ENCODE measurements at regions not wholly inside any gene's neighbourhood (a gene's known extent, or its start where the extent isn't known, plus 50 kb on each side); places are given as distances from the start of the nearest gene placed in this dataset.

DNA sequence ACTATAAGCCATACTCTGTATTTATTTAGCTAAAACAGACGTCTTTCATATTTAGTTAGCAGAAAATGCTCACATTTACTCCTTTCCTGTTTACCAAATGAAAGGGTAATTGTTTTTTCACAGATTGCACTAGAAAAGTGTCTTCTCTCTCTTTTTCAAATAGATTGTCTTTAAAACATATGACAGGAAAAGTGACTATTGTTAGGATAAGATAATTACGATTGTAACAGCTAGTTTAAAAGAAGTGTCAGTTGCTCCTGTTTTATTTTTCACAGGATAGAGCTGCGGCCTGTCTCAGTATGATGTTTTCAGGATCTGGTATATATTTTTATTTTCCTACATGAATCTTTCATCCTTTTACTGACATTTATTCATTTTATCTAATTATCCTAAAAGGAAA lies 353.5 kb downstream of the FBXO8 start:
- no peak for DNase-seq (ENCODE audit: low spot score)

DNA sequence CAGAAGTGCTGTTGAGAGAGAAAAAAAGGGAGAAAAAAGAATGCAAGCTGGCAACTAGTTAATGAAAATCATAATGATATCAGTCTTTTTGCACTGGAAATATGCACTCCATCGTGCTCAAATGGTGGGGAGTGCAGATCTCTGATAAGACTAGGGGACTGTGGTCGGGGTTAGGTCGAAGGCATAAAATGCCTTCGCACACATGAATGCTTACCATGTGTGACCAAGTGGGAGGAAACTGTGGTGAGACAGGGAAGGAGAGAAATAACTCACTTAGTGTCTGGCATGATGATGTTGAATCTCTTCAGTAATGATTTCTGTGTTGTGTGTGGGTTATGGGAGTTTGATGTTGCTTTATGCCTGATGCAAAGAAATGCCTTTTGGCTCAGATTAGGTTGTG lies 358.9 kb downstream of the FBXO8 start:
- DNase-seq (ENCODE audit: low spot score), result no peak

DNA sequence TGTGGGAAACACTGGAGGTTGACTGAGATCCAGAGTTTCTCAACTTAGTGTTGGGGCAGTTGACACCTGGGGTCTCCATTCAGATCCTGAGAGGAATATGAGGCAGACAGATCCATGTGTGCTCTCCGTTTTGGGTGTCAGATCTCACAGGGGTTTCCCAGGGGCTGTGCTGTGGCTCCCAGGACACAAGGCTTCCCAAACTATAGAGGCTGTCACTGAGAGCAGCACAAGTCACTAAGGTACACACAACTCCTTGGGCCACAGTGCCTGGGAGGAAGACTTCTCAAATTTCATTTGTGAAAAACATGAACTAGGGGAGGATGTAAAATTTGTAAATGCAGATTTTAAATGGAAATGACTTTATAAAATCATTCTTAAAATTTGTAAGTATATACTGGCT lies 363.6 kb downstream of the FBXO8 start:
- DNase-seq (ENCODE audit: low spot score), result no peak

DNA sequence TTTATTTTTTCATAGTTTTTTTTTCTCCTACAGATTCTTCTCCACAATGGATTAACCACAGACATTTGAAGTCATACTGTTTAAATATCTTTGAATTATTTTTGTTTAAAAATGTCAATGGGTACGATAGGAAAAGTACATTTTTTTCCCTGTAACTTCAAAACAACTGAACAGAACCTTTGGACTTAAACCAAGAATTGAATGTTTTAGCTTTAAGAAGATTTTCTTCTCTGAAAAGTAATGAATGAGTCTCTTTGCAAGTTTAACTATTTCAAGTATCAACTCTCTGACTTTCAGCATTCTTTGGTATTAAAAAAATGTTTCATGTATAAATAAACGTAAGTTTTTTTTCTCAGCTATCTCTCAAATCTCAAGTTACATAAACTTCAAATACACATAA lies 364.3 kb downstream of the FBXO8 start:
- no peak for DNase-seq (ENCODE audit: low spot score)

DNA sequence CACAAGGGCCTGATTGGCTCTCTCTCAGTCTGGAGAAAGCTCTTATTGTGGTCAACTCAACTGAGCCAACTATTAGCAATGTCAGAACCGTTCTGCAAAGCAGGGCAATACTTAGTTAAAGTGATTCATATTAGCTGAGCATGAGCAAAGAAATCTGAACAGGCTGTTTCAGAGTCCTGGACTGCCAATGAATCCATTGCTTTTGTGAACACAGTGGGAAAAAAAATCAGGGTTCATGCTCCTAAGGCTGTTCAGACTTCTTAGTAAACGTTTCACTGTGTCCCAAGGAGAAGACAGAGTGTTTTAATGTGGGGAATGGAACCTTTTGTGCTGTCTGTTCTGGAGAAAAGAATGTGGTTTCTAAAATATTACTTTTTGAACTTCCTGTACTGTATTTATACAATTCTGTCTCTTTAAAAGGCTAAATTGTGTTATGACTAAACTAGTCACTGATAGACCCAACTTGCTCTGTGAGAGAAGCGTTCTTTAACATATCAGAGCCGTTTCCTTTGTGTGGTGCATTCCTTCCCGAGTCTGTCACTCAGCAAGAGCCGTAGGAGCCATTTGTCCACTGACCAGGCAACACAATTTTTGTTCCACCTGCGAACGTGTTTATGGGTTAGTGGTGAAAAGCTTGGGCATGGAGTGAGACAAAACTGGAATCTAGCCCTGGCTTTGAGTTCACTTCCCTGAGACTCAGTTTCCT lies 366.1 kb downstream of the FBXO8 start:
- peak; percentile 55 for DNase-seq (ENCODE audit: low spot score)

DNA sequence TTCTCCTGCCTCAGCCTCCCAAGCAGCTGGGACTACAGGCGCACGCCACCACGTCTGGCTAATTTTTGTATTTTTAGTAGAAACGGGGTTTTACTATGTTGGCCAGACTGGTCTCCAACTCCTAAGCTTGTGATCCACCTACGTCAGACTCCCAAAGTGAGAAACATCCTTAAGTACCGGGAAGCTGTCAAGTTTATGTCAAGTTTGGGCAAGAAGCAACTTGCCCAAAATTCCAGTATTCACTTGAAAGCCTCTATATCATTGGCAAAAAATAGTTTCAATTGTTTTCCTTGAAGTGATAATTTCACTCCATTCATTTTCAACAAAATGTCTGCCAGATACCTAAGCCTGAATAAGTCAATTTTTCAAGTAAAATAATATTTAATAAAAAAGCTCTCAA lies 370.0 kb downstream of the FBXO8 start:
- DNase-seq (ENCODE audit: low spot score), result no peak

DNA sequence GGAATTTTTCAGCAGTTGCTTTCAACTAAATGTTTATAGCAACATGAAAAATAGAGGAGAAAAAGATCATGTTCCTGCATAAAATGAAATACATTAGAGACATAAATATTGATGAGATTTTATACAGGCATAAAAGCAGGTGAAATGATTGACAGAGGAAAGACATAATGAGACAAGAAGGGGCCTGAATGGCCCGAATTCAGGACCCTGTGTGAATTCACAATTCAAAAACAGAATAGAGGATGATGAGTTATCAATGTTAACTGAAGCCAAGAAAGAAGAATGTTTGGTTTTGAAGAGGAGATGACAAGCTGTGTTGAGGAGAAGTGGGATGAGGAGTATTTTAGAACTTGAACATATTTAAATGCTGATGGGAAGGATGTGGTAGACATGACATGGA lies 371.1 kb downstream of the FBXO8 start:
- DNase-seq (ENCODE audit: low spot score), result no peak

DNA sequence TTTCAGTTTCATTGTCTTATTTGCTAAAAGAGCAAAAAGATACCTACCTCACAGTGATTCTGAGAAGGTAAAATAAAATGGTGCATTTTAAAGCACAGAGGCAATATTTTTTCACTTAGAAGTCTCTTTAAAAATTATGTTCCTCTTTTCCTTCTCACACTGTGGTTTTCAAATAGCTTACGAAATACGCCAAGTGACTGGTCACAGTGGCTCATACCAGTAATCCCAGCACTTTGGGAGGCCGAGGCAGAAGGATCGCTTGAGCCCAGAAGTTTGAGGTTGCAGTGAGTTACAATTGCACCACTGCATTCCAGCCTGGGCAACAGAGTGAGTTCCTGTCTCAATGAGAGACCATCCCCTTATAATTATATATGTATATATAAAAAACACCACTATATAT lies 372.6 kb downstream of the FBXO8 start:
- no peak for DNase-seq (ENCODE audit: low spot score)

DNA sequence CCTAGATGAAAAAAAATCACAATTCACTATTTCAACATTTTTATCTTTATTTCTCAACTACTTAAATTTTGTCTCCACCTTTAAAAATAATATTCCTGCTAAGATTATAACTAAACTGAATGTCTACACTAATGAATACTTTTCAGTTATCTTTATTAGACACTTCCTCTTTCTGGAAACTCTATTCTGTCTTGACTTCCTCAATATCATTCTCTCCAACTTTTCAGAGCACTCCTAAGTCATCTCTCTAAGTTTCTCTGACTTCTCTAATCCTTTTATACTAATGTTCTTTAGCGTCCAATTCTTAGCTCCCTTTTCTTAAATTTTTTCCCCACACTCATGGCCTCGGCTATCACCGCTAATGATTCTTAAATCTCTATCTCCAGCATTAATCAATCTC lies 374.2 kb downstream of the FBXO8 start:
- DNase-seq (ENCODE audit: low spot score), result no peak

DNA sequence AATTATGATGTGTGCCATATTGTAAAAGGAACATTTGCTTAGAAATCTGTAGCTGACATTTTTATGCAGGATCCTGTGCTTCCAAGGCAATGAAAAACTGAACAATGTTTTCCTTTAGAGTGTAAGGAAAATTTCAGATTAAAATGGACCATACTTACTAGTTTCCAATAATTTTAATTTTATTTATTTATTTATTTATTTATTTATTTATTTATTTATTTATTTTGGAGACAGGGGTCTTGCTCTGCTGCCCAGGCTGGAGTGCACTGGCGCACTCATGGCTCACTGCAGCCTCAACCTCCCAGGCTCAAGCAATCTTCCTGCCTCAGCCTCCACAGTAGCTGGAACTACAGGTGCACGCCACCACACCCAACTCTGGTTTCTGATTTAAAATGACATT lies 369.8 kb upstream of the HAND2 start:
- DNase-seq (ENCODE audit: low spot score), result no peak

DNA sequence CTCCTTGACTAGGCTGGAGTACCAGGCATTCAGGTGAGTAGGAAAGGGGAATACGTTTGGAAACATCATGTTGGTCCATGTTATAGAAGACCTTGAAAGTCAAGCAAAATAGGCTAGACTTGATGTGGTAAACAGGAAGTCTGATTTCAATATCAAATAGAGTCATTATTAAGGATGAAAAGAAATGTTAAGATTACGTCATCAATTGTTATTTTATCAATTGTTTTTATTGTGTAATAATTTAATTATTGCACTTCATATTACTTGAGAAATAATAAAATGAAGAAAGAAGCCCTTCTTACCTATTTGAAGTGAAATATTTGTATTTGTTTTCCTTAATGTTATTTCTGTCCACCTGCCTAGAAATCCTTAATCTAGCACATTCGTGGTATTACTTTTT lies 361.0 kb upstream of the HAND2 start:
- no peak for DNase-seq (ENCODE audit: low spot score)

DNA sequence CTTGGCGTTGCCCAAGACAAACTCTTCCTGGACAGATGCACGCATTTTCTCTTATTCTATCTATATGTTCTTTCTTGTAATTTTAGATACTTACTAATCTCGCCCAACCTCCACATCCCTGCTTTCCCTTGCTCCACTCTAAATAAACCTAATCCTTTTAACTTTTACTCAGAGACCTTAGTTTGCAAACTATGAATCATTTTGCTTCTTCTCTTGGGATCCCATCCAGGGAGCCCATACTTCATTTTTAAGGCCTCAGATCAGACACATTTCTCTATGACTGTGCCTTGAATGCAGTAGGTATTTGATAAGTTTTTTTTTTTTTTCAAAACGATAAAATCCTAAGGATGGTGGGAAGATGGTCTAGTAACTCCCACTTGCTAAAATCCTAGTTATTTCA lies 353.8 kb upstream of the HAND2 start:
- DNase-seq (ENCODE audit: low spot score), result no peak

DNA sequence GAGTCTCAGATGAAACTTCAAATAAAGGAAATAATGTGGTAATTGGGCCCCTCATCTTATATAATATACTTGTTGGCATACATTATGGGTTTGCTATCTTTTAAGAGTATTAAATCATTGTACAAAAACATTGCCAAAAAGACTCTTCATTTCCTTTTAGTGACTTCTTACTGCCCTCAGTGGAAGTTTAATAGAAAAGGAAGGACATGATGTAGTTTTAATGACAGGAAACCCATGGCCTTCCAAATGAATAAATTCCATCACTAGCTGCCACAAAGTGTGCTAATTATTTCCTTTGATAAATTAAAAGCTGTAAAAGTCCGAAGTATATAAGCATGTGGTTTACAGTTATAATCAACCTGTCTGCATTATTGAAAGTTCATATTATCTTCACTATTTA lies 350.9 kb upstream of the HAND2 start:
- DNase-seq (ENCODE audit: low spot score), result no peak

DNA sequence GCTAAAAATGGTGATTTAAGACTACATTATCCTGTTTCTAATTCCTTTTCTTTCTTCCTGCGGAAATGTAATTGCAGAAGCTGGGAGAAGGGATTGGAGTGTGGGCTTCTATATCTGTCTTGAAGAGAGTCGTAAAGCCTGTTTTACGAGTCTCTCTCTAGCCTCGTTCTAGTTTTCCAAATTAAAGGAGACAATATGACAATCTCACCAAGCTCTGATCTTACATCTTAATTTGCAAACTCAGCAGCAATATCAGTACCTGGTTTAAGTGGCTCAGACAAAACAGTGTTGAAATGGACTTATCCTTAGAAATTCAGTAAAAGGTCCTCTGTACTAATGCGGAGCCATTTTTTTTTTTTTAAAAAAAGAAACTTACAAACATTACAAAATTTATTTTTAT lies 349.5 kb upstream of the HAND2 start:
- DNase-seq (ENCODE audit: low spot score), result no peak

DNA sequence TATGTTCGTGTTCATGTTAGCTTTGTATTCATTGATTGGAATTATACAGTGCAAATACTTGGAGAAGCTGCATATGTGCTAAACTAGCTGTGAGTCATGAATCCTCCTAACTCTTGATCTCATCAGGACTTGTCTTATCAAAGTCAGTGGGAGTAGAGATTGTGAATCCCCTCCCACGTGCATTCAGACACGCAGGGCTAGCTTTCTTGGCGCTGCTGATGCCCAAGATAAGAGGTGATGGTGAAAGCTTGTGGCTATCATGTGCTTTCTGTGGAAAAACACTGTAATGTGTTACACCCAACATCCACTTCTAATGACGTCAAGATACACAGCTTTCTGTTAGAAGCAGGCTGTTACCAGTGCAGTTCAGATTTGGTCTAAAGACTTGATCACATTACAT lies 348.7 kb upstream of the HAND2 start:
- DNase-seq (ENCODE audit: low spot score), result peak; percentile 81

DNA sequence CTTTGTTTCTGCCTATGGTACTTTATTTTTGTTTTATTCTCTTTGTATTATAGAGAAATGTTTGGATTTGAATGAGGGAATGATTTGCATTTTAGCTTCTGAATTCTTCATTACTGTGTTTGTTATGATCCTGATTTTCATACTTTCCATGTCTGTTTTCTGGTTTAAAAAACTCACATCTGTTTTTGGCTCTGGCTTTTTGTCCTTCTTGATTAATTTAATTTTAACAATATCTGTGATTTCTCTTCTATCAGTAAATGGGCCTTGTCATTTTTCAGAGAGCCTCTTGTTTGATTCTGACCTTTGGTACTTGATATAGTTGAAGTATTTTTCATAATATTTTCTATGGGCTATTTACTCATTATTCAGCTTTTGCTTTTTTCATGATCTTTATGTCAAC lies 341.6 kb upstream of the HAND2 start:
- no peak for DNase-seq (ENCODE audit: low spot score)

DNA sequence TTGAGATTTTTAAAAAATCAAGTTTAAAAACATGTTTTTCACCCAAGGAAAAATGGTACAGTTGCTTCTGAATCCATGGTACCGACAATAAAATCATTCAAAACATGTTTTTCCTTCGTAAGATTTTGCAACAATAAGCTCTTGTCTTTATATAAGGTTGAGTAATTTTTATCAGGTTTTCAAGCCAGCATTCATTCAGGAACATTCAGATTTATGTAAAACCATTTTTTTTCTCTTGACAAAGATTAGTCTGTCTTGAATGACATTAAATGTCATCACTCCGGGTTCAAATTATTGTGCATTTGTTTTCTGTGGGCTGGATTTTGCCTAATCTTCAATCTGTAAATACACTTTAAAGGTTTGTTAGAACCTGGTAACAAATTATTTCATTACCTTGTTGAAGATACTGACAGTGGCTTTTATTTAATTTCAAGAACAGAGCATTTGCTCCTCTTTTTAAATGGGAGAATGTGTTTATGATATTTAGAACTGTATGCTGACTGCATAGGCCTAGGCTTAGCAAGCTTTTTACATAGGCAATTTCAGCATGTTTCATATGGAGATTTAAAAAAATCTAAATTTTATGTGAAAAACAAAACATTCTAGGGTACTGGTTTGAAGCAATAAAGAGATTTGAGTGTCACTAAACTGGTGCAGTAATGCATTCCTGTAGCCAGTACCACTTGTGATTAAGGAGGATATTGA lies 336.4 kb upstream of the HAND2 start:
- DNase-seq (ENCODE audit: low spot score), result peak; percentile 34

DNA sequence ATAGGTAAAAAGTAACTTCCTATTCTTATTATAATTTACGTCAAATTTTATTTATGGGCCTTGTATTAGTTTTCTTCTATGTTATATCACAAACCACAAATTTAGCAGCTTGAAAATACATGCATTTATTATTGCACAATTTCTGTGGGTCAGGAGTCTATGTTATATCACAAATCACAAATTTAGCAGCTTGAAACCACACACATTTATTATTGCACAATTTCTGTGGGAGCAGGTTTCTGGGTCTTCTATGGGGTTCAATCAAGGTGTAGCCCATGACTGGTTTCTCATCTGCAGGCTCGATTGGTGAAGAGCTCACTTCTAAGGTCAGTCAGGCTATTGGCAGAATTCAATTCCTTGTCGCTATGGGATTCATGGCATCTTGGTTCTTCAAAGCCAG lies 332.7 kb upstream of the HAND2 start:
- no peak for DNase-seq (ENCODE audit: low spot score)

DNA sequence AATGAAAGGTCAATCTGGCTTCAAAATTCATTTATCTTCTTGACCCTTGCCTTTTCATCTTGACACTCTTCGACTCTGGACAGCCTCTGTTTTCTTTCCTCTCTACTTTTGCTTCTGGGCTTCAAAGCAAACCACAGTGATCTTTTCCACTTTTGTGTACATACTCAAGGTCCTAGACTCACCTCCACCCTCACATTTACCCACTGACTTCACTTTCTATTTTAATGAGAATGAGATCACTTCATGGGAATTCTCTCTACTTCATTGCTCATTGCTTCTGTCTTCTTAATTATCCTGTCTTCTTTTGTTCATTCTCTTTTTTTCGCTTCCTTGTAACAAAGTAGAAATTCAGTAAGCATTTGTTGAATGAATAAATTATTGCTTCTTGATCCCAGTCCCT lies 330.1 kb upstream of the HAND2 start:
- no peak for DNase-seq (ENCODE audit: low spot score)

DNA sequence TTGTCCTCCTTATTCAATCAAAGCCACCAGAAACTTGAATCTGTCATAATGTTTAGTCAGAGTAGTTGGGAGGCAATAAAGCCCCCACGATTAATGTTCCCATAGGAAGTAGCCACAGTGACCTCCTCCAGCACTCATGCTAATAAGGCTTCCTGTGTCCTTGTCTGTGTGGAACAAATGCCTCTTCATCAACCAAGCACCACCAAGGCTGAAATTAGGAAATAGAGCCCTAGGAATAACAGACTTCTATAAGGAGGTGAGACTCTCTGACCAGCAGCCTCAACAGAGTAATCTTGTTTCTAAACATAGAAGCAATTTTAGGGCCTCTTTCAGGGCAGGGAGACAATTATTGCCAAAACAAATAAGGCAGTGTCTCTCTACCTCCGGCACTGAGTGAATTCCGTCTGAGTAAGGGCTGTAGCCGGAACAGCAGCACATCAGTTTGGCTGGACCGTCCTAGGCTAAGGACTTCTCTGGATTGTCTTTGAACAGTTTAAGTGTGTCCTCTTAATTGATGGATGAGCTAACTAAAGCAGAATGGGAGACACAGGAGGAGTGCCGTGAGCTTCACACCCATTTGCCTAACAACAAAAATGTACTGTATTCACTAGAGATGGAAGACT lies 329.2 kb upstream of the HAND2 start:
- DNase-seq (ENCODE audit: low spot score), result peak; percentile 73

DNA sequence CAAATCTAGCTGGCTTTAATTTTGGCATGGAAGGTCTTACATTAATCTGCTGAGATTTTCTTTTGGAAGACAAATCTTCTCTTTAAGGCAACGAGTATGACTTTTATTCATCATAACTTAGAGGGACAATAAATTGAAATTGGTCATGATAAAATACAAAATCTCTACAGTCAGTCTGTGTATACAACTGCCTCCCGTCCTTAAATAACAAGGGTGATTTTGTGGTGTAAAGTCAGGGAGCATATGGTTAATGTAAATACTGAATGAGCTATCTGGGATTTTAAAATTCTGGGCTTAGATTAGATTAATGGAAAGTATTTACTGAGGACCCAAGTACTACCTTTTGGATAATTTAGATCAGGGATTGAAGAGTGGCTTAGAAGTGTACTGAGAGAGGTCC lies 328.4 kb upstream of the HAND2 start:
- no peak for DNase-seq (ENCODE audit: low spot score)

DNA sequence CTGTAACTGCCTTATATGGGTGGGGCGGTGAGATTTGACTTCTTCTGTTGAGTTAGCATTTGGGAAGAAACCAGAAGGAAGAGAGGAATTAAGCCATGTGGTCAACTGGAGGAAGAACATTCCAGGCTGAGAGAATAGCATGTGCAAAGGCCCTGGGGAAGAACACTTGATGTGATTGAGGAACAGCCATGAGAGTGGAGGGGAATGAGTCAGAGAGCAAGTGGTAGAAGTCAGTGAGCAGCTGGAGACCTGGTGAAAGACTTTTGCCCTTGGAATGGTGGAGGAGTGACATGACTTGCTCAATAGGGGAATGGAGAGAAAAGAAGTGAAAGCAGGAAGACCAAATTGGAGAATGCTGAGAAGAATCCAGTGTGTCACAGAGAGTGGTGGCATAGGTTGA lies 327.8 kb upstream of the HAND2 start:
- DNase-seq (ENCODE audit: low spot score), result no peak

DNA sequence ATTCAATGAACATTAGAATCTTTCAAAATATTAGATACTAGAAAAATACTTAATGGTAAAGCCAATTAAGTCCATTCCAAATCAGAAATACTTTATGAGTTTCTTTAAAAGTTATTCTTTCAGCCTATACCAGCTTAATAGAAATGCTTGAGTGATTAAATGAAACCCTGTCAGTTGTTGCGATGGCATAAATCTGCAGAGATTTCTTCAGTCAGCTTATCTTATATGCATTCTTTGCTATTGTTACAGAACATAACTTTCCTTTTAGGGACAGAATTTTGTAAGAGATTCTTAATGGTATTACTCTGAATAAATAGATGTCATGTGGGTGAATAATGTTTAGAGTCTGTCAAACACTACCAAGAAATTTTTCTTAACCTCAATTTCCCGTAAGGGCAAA lies 325.0 kb upstream of the HAND2 start:
- no peak for DNase-seq (ENCODE audit: low spot score)

DNA sequence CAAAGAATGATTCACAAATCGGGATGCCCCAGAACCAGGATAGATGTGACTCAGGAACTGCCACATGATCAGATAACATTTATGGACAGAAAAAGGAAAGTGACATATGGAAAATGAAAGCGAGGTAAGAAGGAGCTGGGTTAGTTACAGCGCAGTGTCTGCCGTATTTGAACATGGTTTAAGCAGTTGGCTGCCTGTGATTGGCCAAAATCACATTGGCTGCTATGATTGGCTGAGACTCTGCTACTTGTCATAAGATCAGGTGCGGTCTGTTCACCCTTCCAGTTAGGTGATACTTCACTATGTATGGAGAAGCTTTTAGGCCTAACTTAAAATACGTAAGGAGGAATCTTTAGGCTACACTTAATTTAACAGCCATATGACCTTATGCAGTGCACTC lies 322.7 kb upstream of the HAND2 start:
- DNase-seq (ENCODE audit: low spot score), result no peak
